DND-41 (cell line): ENCODE measurements at regions not wholly inside any gene's neighbourhood (a gene's known extent, or its start where the extent isn't known, plus 50 kb on each side); places are given as distances from the start of the nearest gene placed in this dataset.

Experiments used
- CTCF ChIP-seq: IDR thresholded peaks from 2 replicates; pipeline ENCODE4 v1.5.1; 2012; ENCODE audit warnings: borderline replicate concordance, low read length, moderate library complexity, mild to moderate bottlenecking; ENCODE audit not compliant: poor library complexity, severe bottlenecking; ENCODE audit errors: extremely low read depth
- EZH2 ChIP-seq: IDR thresholded peaks from 3 replicates; pipeline ENCODE4 v1.6.1; 2012; ENCODE audit warnings: borderline replicate concordance, low read depth, mild to moderate bottlenecking, moderate library complexity, low read length, inconsistent platforms; ENCODE audit not compliant: severe bottlenecking

- TF ChIP-seq CTCF (no peak), EZH2 (no peak)
Observed at GRCh38 chr2:145075454-145076062, 555.6 kb upstream of the ZEB2 start.
